C4-2B (cell line): ENCODE measurements at regions not wholly inside any gene's neighbourhood (a gene's known extent, or its start where the extent isn't known, plus 50 kb on each side); places are given as distances from the start of the nearest gene placed in this dataset.

Experiments used
- H3K27ac ChIP-seq: fragments of 450-650 bp; 2 replicates; pipeline ENCODE4 v1.5.1; 2017
- CTCF ChIP-seq: fragments of 450-650 bp; conservative IDR thresholded peaks from 2 replicates; pipeline ENCODE4 v1.5.1; 2017; ENCODE audit warnings: mild to moderate bottlenecking
- ZFX ChIP-seq: fragments of 450-650 bp; IDR thresholded peaks from 2 replicates; pipeline ENCODE4 v1.6.1; 2017

GRCh38 chr2:201974171-201975100 lies 59.2 kb upstream of the FZD7 start:
- no peak overlapping the region for H3K27ac ChIP-seq
- TF ChIP-seq ZFX: no peak

- TF ChIP-seq ZFX (no peak), CTCF (no peak)
- H3K27ac ChIP-seq: no peak overlapping the region
Observed at GRCh38 chr2:201975434-201975833, 58.2 kb upstream of the FZD7 start.

- no peak overlapping the region for H3K27ac ChIP-seq
- TF ChIP-seq CTCF: no peak
- no peak for TF ChIP-seq ZFX
Observed at GRCh38 chr2:201975964-201976612, 57.6 kb upstream of the FZD7 start.

- TF ChIP-seq ZFX (no peak), CTCF (no peak)
- no peak overlapping the region for H3K27ac ChIP-seq
Observed at GRCh38 chr2:201977651-201978050, 56.0 kb upstream of the FZD7 start.

- TF ChIP-seq ZFX (no peak), CTCF (no peak)
- no peak overlapping the region for H3K27ac ChIP-seq
Observed at GRCh38 chr2:201978333-201978732, 55.3 kb upstream of the FZD7 start.

GRCh38 chr2:201978986-201979385 lies 54.7 kb upstream of the FZD7 start:
- TF ChIP-seq ZFX (no peak), CTCF (no peak)
- no peak overlapping the region for H3K27ac ChIP-seq

- H3K27ac ChIP-seq: no peak overlapping the region
- TF ChIP-seq CTCF (no peak), ZFX (no peak)
Observed at GRCh38 chr2:201980389-201980821, 53.2 kb upstream of the FZD7 start.
